ENCODE measurements at regions not wholly inside any gene's neighbourhood (a gene's known extent, or its start where the extent isn't known, plus 50 kb on each side); places are given as distances from the start of the nearest gene placed in this dataset.

- no peak for DNase-seq
Measured at GRCh38 chr6:134520181-134521115, 202.5 kb upstream of the SGK1 start.

- DNase-seq: no peak
Measured at GRCh38 chr6:134519465-134519864, 201.6 kb upstream of the SGK1 start.

- DNase-seq: no peak
Measured at GRCh38 chr6:134517868-134518267, 200.0 kb upstream of the SGK1 start.

- DNase-seq: no peak
Measured at GRCh38 chr6:134517145-134517658, 199.3 kb upstream of the SGK1 start.

GRCh38 chr6:134516582-134516981 is 198.7 kb upstream of the SGK1 start:
- DNase-seq: no peak

- no peak for DNase-seq
Measured at GRCh38 chr6:134515986-134516385, 198.1 kb upstream of the SGK1 start.

- no peak for DNase-seq
Measured at GRCh38 chr6:134512981-134513391, 195.1 kb upstream of the SGK1 start.

- no peak for DNase-seq
Measured at GRCh38 chr6:134511984-134512683, 194.2 kb upstream of the SGK1 start.

- no peak for DNase-seq
Measured at GRCh38 chr6:134510920-134511319, 193.0 kb upstream of the SGK1 start.

GRCh38 chr6:134510142-134510541 is 192.2 kb upstream of the SGK1 start:
- DNase-seq: no peak

GRCh38 chr6:134508862-134509498 is 191.1 kb upstream of the SGK1 start:
- DNase-seq: no peak

- DNase-seq: no peak
Measured at GRCh38 chr6:134506162-134506561, 188.2 kb upstream of the SGK1 start.

GRCh38 chr6:134503585-134504281 is 185.8 kb upstream of the SGK1 start:
- no peak for DNase-seq

- DNase-seq: no peak
Measured at GRCh38 chr6:134502614-134503549, 185.0 kb upstream of the SGK1 start.

GRCh38 chr6:134495890-134496248 is 178.0 kb upstream of the SGK1 start:
- no peak for DNase-seq

GRCh38 chr6:134495203-134495889 is 177.4 kb upstream of the SGK1 start:
- no peak for DNase-seq

GRCh38 chr6:134493789-134494188 is 175.9 kb upstream of the SGK1 start:
- no peak for DNase-seq

GRCh38 chr6:134491477-134491876 is 173.6 kb upstream of the SGK1 start:
- DNase-seq: no peak

- DNase-seq: no peak
Measured at GRCh38 chr6:134482593-134483270, 164.8 kb upstream of the SGK1 start.

- DNase-seq: no peak
Measured at GRCh38 chr6:134481966-134482365, 164.1 kb upstream of the SGK1 start.

Measured in NCI-H2081 treated with DMSO at 0.1 percent for 48 hours (cell line).